Kidney epithelial cell (primary cell): ENCODE measurements at regions not wholly inside any gene's neighbourhood (a gene's known extent, or its start where the extent isn't known, plus 50 kb on each side); places are given as distances from the start of the nearest gene placed in this dataset.

ENCODE experiments used
- DNase-seq: peaks from one replicate; pipeline ENCODE4 v3.0.0-alpha.2; 2010; ENCODE audit warnings: low read depth
- H3K27me3 ChIP-seq: 2 replicates; pipeline ENCODE4 v1.6.0; 2011; ENCODE audit warnings: low read length; ENCODE audit not compliant: control insufficient read depth, insufficient read depth
- H3K36me3 ChIP-seq: 2 replicates; pipeline ENCODE4 v1.5.1; 2011; ENCODE audit warnings: low read length; ENCODE audit not compliant: control insufficient read depth, insufficient read depth
- H3K4me3 ChIP-seq: 2 replicates; pipeline ENCODE4 v1.5.1; 2011; ENCODE audit warnings: low read depth, mild to moderate bottlenecking, control low read depth, low read length
- CTCF ChIP-seq: IDR thresholded peaks from 2 replicates; pipeline ENCODE4 v1.5.1; 2011; ENCODE audit warnings: mild to moderate bottlenecking, moderate library complexity, low read length, control low read depth, inconsistent platforms; ENCODE audit not compliant: insufficient read depth, poor library complexity, severe bottlenecking

DNA sequence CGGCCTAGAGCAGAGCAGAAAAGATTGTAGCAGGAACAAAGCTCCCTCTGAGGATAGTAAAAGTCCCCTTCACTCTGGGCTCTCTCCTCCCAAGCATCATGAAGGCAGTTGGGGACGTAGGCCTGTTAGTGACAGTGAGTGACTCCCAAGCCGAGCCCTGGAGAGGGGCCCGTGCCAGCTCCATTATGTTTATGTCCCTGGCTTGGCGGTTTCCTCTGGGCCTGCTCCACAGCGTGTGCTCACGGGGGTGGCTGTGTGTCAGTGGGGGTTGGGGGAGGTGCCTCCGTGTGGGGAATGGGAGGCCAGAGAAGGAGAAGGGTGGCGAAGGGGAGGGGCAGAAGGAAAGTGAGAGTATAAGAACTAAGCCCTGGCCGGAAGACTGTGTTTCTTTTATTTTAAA is 170.0 kb upstream of the VASH1 start:
- peaks cover 2% of the 10 kb centered on the region for H3K27me3 ChIP-seq
- TF ChIP-seq CTCF = no peak
- H3K4me3 ChIP-seq = no peak overlapping the region
- no peak for DNase-seq
- no peaks in the 10 kb centered on the region for H3K36me3 ChIP-seq

- peaks cover 2% of the 10 kb centered on the region for H3K27me3 ChIP-seq
- DNase-seq = no peak
- TF ChIP-seq CTCF = no peak
- no peak overlapping the region for H3K4me3 ChIP-seq
- no peaks in the 10 kb centered on the region for H3K36me3 ChIP-seq
Observed at GRCh38 chr14:76595266-76595665, 166.0 kb upstream of the VASH1 start.

GRCh38 chr14:76597387-76597786 is 163.9 kb upstream of the VASH1 start:
- Histone ChIP-seq H3K36me3 (no peaks in the 10 kb centered on the region), H3K27me3 (peaks cover 2% of the 10 kb centered on the region), H3K4me3 (no peak overlapping the region)
- TF ChIP-seq CTCF = no peak
- no peak for DNase-seq

- H3K27me3 ChIP-seq = no peaks in the 10 kb centered on the region
- TF ChIP-seq CTCF = no peak
- no peak for DNase-seq
- no peak overlapping the region for H3K4me3 ChIP-seq
- H3K36me3 ChIP-seq = no peaks in the 10 kb centered on the region
Observed at GRCh38 chr14:76599141-76599540, 162.1 kb upstream of the VASH1 start.

DNA sequence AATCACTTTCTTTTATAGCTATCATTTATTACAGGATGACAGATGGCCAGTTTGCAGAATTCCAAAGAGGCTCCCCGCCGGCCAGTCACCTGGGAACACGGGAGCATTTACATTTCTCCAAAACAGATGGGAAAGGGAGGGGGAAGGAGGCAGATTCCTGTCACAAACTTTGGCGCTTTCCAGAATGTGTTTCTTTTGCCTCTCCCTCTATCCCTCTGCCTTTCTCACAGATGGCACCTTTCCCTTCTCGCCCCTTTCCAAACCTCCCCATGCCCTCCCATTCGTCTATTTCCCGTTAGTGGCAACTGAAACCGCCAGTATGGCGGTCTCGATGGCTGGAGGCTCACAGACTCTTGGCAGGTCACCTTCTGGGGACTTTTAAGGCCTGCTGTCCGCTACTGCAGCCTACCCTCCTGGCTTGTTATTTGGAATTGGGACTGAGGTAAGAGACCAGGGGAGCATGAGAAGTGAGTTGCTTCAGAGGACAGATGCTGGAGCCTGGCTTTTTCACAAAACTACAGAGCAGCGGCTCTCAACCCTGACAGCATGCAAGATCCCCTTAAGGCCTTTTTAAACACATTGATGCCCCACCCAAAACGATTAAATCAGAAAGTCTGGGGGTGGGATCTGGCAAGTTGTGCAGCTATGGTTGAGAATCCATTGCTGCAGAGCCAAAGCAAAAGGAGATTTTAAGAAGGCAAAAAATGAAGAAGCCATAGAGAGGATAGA is 161.5 kb upstream of the VASH1 start:
- DNase-seq = no peak
- H3K4me3 ChIP-seq = no peak overlapping the region
- no peak for TF ChIP-seq CTCF

DNA sequence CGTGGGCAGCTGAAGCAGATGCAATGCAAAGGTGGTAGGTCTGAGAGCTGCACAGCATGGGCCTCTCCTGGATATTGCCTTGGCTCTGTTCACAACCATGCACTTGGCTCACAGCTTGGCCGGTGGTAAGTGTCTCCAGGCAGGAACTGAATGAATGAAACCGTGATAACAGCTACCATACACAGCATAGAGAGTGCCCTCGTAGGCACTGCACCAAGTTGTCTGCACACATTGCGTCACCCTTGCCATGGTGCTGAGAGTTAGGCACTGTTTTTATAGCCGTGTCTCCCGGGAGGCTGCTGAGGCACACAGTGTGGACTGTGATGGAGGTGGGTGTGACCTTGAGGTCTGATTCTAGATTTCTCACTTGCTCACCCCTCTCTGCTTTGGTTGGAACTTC is 157.6 kb upstream of the VASH1 start:
- H3K36me3 ChIP-seq = no peaks in the 10 kb centered on the region
- no peaks in the 10 kb centered on the region for H3K27me3 ChIP-seq
- DNase-seq = no peak
- no peak overlapping the region for H3K4me3 ChIP-seq
- no peak for TF ChIP-seq CTCF

More for the DNA sequence above, 161.5 kb upstream of the VASH1 start:
- no peaks in the 10 kb centered on the region for H3K36me3 ChIP-seq
- H3K27me3 ChIP-seq = no peaks in the 10 kb centered on the region
